ENCODE measurements at regions not wholly inside any gene's neighbourhood (a gene's known extent, or its start where the extent isn't known, plus 50 kb on each side); places are given as distances from the start of the nearest gene placed in this dataset.

DNA sequence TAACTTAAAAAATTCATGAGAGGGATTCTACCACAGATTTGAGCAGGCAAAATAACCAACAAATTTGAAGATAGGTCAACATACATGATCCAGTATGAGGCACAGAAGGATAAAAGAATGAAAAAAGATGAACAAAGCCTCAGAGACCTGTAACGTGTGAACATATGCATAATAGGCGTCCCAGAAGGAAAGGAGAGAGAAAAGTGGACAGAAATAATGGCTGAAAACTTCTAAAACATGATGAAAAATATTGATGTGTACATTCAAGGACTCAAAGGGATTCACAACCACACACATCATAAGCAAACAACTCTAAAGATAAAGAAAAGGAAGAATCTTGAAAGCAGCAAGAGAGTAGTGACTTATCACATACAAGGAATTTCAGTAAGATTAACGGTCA, 100.1 kb upstream of the PARD3B start:
- no peak for DNase-seq

DNA sequence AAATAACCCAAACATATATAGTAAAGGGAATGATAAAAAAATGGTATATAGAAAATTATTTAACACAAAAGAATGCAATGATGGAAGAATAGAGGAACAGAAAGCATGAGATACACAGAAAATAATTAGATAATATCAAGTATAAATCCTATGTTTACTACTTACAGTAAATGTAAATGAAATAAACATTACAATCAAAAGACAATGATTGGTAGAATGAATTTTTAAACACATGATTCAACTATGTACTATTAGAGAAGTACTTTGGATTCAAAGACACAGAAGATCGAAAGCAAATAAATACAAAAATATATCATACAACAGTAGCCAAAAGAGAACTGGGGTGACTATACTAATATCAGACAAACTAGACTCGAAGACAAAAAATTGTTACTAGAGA, 97.6 kb upstream of the PARD3B start:
- no peak for DNase-seq

DNA sequence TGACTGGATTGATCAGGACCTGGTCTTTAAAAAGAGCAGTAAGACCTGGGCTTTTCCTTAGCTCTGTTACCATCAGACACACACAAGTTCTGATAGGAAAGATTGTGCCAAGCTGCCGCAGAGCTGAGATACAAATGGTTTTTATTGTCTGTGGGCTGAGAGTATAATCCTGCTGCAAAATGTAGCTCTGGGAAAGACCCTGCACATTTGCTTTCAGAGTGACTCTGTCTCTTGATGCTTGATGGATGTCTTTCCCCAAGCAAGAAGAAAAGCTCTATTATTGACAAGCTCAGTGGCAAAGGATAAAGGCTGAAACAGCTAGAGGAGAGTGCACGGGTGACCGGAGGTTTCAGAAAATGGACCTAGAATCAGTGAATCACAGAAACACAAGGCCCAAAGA, 95.3 kb upstream of the PARD3B start:
- no peak for DNase-seq

DNA sequence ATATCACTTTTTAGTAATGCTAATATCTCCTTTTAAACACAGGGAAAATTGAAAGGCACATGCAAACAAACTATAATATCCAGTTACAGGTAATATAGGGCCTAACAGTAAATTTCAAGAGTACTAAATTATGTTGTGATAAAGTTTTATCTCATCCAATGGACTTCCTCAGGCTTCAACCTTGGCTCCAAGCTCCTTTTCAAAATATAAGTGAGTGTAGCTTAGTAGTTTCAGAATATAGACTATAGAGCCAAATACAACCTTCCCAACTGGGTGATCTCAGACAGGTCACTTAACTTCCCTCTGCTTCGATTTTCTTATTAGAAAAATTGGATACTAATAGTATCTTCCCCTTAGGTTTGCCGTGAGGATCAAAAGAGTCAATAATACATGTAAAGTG, 93.5 kb upstream of the PARD3B start:
- DNase-seq: no peak

DNA sequence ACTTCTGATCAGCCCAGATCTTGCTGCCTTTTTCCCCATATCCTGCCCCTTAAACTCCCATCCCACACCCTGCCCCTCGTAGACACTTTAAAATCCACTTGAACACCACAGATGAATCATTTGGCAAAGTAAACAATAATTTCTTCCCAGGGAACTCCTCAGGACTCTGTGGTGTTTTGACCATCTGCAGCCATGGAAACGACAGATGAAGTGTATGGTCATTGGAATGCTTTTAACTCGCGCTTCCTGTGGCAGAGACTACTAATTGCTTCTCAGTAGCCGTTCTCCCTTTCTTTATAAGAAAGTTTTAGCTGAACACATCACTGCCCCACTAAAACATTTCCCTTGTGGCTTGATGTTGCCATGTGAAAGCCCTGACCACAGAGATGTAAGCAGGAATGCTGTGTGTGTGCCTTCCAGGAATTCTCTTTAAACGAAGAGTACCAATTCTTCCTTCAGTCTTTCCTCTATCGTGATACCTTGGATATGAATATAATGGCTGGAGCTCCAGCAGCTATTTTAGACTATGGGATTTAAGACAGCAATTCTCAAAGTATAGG, 92.7 kb upstream of the PARD3B start:
- peak; percentile 94 for DNase-seq

DNA sequence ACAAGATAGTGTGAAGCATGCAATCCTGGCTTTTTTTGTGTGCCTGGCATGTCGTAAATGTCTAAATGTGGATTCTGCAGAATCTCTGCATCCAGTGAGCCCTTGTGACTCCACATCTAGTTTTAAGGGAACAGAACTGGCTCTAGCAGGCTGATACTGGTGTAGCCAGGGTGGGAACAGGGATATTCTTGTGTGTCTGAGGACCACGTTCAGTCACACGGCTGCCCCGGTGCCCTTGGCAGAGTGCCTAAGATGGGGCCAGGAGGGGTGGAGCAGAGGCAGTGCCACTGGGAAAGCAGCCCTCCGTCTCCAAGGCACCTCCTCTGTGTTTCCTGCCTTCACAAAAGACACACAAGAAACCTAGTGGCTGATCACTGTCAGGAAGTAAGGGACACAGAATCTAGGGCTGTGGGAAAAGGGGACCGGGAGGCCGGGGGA, 91.5 kb upstream of the PARD3B start:
- peak; percentile 60 for DNase-seq

DNA sequence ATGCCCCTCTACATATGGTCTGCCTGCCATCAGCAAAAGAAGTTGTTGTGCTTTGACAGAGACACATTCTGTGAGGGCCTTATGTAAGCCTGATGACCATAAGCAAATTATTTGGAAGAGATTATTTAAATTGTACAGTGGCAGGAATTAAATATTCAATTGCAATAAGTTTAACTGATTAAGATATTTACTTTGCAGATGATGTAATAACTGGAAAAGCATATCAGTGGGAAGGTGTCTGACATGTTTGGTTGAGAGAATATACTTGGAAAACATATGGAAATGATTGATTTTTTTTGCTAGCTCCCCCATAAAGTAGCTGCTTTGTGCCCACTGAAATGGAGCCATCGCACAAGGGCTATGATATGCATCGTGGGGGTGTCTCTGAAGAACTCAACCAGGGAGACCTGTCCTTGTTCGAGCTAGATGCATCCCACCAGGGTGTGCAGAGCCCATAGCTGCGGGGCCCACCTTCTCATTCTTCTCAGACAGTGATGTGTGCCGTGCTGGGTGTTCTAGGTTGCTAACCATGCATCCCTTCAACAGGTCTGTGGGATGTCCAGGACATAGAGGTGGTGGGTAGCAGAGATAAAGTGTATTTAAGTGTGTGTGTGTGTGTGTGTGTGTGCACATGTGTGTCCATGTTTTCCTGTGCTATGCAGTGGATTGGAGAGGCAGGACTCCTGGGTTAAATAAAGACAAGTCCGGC, 90.4 kb upstream of the PARD3B start:
- no peak for DNase-seq

DNA sequence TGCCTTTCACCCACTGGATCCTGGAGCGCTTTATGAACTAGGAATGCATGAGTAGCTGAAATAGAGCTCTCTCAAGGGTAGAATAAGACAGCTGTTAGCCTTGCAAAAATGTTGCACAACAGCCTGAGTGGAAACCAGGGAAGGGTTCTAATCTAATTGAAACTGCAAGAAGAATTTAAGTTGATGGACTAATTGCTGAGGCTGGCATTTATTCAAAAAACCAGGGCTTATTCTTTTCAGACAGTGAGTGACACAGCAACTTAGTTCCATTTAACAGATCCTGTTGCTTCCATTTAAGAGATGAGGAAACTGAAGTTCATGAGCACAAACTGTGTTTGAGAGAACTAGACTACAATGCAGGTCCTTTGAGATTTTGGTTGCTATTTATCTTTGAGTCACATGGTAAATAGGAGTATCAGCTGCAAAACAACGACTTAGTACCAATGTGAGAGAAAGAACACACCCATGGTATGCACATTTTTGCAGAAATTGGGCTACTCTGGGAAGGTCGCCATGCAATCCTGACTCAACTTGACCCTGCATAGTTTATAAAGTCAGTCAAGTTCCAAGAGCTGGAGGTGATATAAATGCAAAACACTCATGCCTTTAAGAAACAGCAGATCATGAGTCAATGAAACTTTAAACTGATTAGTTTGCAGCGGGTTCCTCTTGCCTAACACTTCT, 76.4 kb upstream of the PARD3B start:
- DNase-seq: no peak

DNA sequence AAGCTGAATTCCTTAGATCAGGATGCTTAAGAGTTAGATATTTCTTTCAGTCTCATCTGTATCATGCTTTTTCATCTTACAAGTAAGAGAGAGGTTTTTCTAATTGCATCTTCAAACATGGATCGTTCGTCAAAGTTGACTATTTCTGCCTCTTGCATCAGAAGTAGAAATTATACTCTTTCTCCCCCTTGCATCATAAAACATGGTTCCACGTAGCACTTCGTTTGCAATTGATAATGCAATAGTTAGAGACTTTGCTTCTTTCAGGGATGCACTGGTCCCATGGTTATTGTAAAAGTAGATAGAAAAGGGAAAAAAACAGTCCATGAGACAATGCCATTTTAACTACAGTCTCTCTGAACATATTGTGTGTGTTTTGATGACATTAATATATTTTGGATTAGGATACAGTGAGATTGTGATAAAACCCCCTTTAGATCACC, 75.1 kb upstream of the PARD3B start:
- DNase-seq: no peak

DNA sequence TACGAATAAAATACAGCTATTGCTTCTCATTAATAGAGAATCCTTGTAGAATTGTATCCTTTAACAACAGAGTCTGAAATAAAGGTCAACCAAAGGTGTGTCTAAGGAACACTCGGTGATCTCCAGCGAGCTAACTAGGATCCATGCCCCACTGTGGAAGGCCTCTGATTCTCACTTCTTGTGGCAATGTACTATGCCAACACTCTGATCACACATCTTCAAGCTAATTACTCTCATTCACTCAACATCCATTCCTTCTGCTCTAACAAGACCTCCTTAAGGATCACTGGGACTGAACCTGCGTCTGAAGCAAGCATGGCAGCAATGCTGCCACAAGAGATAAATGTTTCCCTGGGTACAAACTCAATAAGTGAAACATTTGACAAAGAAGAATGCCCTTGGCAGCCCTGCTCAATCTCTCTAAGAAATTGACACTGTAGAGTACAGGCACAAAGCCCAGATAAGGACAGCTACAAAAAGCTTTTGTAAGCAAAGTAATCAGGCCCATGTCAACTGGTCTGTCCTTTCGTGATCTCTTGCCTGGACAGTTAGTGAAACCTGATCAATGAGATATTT, 74.6 kb upstream of the PARD3B start:
- no peak for DNase-seq

DNA sequence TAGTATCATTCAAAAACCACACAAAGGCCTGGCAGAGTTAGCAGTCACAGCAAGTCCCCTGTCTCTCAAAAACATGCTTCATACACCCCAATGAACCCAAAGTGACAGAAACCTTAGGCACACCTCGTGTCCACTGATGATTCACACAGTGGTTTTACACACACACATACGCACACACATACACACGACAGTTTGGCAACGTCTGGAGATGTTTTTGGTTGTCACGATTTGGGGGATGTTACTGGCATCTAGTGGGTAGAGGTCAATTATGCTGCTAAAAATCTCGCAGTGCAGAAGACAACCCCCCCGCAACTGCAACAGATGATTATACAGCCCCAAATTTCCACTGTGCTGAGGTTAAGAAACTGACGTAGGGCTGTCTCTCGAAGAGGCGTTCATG, 72.9 kb upstream of the PARD3B start:
- no peak for DNase-seq

DNA sequence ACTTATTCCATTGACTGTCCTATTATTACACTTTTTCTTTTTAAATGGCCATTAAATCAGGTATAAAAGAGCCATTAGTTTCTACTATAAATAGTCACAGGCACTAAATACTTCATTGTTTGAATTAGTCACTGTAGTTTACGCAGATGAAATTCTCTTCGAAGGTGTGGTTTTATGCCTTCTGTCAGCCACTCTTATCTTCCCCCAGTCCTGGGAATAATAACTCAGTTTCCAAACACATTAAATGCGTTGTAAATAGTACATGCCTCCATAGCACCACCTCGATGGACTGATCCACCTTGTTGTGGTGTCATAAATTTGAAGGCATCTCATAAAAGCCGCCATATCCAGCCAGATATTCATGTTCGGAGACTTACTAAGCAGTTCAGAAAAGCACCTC, 72.1 kb upstream of the PARD3B start:
- DNase-seq: no peak

DNA sequence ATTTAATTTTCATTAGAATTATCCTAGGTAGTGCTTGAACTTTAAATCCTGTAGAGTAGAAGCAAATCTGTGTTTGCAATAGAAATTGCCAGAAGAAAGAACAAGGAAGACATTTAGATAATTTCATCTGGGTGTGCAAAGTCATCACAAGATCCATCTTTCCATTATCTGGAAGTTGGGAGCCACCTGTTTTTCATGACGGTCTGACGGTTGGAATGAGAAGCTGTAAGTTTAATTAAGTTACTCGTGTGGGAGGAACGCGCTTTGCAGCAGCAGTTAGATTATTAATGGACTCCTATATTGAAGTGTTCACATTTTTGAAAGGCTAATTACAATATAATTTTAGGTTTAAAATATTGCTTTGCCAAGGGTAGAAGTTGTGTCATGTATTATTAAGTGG, 69.9 kb upstream of the PARD3B start:
- no peak for DNase-seq

DNA sequence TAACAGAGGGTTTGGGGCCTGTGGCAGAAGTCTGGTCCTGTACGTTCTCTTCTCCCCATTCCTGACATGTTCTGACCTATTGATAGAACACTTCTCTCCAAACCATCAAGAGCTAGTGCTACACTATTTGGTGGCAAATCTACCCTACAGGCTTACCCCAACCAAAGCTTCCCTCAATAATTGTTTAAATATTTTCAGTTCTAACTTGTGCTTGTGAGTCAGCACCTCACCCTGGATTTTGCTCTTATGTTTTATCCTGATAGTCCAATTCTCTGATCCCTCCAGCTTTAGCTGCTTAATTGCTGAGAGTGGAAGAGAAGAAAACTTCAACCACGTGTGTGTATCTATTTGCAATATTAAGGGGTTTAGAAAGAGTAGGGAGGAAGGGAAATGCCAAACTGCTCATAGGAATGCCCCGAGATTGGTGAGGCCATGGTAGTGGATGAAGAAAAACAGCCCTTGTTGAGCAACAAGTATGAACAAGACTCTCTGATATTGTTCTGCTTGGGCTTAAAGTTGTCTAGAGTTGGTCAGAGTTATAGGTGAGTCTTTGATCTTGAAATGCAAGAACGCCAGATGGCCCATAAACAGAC, 67.8 kb upstream of the PARD3B start:
- no peak for DNase-seq

DNA sequence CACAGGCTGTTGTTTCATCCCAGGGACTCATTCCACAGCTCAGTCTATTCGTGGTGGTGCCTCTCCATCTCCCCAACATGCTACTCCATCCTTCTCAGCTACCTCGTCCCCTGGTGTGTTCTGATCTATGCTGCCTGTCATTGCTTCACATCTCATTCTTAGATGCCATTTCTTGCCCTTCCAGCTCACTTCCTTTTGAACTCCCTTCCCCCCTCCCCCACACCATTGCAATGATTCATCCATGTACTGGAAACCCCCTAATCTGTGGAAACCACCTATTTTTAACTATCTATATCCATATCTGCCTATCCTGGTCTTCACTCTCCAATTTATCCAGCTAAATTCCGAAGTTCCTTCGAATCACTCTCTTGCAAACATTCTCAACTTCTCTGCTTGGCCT, 65.7 kb upstream of the PARD3B start:
- DNase-seq: no peak

DNA sequence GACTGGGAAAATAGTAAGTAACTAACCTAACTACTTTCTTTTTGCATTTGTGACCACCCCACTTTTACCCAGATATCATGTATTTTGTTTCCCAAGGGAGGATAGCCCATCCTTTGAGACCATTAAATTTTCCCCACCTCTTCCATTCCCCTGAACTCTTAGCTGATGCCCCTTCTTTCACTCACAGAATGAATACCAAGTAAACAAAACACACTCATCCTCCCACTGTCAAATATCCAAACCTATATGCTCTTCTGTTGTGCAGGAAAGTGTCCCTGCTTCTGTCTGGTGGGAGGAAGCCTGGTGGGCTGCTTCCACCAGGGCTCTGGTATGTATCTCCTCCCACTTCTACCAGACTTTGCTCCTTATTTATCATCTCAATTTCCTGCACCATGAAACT, 64.6 kb upstream of the PARD3B start:
- DNase-seq: no peak

DNA sequence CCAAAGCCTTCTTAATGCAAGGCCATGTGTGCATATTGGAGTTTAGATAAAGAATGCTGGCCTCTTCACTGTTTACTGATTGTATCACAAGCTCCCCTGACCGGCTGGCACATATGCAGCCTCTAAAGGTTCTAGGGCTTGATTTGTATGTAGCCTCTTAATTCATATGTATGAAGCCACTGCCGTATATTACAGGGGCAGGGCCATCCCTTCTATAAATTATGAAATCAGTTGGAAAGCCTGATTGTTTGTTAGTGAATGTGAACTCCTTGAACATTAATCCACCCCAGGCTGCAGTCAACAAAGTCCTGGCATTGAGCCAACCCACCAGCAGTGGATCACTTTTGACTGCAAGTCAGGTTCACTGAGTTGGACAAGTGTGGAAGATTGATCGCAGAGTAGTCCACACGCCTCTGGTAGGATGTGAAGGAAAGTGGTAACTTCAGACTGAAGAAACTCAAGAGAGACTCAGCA, 61.6 kb upstream of the PARD3B start:
- no peak for DNase-seq

DNA sequence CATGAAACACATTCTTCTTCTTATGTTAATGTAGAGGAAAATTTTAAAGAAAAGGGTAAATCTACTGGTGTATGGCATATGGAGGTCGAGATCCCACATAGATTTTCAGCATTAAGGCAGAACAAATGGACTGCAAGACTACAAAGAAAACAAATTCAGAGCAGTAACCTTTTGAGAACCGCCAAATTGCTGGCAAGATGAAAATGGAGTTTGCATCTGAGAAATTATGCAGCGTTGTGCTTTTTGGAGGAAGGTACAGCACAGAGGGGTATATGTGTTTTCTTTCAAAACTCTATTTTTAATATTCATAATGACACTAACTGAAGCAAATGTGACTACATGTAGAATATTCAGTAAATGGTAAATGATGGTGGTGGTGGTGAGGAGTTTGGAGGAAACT, 59.0 kb upstream of the PARD3B start:
- DNase-seq: no peak

DNA sequence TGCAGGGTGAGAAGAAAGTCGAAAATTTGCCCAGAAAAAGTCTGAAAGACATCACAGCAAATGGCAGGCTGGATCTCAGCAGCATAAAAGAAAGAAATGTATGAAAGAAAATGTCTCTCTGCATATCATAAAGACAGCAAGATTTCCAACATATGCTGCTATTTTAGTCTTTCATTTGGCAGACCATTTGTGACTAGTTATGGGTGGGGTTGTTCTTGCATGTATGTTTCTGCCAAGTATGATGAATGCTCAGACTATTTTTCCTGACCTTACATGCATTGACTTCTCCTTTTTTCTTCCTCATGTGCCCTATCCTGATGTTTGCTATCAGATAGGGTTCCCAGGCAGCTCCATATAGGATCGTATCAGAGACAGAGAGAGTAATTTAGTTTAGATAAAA, 58.5 kb upstream of the PARD3B start:
- peak; percentile 4 for DNase-seq

DNA sequence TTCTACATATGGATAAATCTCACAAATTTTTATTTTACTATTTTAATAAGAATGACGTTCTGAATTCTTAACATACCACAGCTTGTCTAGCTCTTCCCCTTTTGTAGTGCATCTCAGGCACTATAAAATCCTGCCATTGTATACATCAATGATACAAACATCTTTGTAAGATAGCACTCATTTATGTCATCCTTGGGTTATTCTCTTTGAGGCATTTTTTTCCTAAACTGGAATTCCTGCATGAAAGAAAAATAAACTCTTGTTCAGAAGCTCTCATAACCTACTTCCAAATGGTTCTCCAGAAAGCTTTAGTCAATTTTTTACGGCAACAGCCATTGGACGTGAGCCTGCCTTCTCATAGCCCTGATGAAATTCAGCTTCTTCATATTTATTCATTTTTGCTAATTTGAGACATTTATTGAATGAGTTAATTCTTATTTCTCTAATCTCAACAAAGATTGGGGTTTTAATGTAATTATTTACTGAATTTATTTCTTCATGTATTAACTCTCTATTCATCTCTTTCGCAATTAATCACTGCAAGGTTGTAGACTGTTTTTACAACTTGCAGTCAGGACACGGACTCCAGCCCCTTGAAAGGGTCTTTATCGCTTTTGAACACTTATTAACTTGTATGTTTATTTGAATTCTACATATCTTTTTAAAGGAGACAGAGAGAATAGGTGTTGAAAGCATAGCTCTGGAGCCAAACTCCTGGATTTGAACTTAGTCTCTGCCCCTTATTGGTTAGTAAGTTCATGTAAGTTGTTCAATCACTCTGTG, 57.6 kb upstream of the PARD3B start:
- no peak for DNase-seq

DNA sequence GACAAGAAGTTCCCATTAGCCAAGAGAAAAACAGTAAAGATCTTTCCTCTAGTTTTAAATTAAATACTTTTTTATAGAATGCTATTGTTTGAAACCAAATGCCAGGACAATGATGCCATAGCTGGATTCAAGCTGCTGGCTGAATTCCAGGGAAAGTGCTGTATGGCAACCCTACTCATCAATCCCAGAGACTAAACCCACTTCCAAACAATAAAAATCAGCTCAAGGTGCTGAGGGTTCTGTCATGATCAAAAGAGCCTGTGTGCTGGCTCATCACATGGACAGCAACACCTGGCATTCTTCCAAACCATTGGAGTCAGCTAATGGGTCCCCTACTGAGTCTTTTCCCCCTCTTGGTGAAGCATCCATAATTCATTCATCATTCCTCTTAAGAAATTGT, 53.7 kb upstream of the PARD3B start:
- DNase-seq: peak; percentile 16

DNA sequence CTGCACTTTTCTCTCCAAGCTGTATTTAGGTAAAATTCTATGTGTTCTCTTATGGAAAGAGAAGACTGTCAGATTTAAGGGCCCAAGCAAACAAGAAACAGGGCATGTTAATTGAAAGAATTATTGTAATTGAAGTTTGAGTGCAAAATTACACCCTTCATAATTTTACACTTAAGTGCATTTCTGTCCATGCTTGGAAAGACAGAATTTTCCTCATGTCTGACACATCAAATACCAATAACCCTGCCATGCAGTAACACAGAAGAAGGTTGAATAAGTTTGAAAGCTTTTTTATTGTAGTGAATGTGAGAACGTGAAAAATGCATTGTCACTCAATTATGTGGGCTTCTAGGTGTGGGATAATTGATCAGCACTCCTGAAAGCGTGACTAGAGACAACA, 52.9 kb upstream of the PARD3B start:
- no peak for DNase-seq

DNA sequence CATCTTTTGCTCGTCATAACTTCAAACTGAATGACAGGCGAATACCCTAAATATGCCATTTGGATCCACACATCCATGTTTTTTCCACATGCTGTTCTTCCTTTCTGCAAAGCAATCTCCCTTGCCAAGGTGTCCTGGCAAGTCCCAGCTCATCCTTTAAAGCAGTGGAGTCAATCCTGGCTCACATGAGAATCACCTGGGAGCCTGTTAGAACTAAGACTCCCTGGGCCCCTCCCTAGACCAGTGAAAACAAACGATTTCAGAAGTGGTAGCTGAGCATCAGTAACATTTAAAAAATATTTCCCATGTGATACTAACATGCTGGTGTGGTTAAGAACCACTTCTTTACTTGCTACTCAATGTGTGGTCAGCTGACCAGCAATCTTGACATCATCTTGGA, 50.6 kb upstream of the PARD3B start:
- DNase-seq: no peak
